ENCODE measurements at regions not wholly inside any gene's neighbourhood (a gene's known extent, or its start where the extent isn't known, plus 50 kb on each side); places are given as distances from the start of the nearest gene placed in this dataset.

DNA sequence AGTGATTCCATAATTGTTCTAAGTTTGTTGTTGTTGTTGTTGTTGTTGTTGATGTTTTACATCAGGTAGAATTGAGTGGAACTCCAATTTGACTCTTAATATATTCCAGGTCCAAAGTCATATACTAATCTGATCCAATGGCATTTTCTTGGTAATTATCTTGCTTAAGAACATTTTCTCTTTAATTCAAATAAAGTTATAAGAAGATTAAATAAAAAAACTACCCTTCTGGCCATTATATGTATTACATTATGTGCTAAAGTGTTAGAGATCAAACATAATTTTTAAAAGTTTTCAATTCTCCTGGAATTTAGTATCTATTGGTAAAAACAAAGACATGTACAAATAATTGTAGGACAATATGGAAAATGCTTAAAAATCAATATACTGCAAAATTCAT lies 775.4 kb downstream of the LUZP2 start:
- no peak for TF ChIP-seq EZH2 (IDR thresholded peaks at IDR 0.05; ENCODE audit: borderline replicate concordance, low read length)
- TF ChIP-seq, protein P1, sequence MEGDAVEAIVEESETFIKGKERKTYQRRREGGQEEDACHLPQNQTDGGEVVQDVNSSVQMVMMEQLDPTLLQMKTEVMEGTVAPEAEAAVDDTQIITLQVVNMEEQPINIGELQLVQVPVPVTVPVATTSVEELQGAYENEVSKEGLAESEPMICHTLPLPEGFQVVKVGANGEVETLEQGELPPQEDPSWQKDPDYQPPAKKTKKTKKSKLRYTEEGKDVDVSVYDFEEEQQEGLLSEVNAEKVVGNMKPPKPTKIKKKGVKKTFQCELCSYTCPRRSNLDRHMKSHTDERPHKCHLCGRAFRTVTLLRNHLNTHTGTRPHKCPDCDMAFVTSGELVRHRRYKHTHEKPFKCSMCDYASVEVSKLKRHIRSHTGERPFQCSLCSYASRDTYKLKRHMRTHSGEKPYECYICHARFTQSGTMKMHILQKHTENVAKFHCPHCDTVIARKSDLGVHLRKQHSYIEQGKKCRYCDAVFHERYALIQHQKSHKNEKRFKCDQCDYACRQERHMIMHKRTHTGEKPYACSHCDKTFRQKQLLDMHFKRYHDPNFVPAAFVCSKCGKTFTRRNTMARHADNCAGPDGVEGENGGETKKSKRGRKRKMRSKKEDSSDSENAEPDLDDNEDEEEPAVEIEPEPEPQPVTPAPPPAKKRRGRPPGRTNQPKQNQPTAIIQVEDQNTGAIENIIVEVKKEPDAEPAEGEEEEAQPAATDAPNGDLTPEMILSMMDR (IDR thresholded peaks at IDR 0.05; ENCODE audit: low read length): no peak
